ENCODE measurements at regions not wholly inside any gene's neighbourhood (a gene's known extent, or its start where the extent isn't known, plus 50 kb on each side); places are given as distances from the start of the nearest gene placed in this dataset.

GRCh38 chr4:152239216-152239615 lies 296.7 kb downstream of the FBXW7 start:
- Histone ChIP-seq H3K27me3 (replicated peaks in 2 of 5; ENCODE audit: control insufficient read depth in 4 of 5, insufficient read depth in 5 of 5, low read length in 4 of 5) (no peaks in the 10 kb centered on the region), H3K27ac (ENCODE audit: insufficient read depth in 1 of 2, low read depth in 1 of 2, low read length in 2 of 2, poor library complexity in 1 of 2, severe bottlenecking in 2 of 2) (no peak overlapping the region), H3K4me1 (ENCODE audit: control extremely low read depth in 1 of 4, control insufficient read depth in 4 of 4, insufficient read depth in 4 of 4, low read length in 3 of 4) (peaks cover 0 to 6% (median 0%) of the 10 kb centered on the region in 4 experiments), H3K4me3 (ENCODE audit: control insufficient read depth in 1 of 7, extremely low read depth in 1 of 7, insufficient read depth in 4 of 7, low read depth in 2 of 7, low read length in 6 of 7) (no peak overlapping the region), H3K36me3 (ENCODE audit: control insufficient read depth in 4 of 4, insufficient read depth in 4 of 4, low read length in 3 of 4) (no peaks in the 10 kb centered on the region), H3K9me3 (ENCODE audit: control extremely low read depth in 1 of 5, control insufficient read depth in 4 of 5, insufficient read depth in 2 of 5, low read depth in 1 of 5, low read length in 4 of 5) (no peaks in the 10 kb centered on the region)
- POLR2A ChIA-PET = no interaction called here
- CTCF ChIA-PET = no interaction called here
- DNase-seq = no peak

DNA sequence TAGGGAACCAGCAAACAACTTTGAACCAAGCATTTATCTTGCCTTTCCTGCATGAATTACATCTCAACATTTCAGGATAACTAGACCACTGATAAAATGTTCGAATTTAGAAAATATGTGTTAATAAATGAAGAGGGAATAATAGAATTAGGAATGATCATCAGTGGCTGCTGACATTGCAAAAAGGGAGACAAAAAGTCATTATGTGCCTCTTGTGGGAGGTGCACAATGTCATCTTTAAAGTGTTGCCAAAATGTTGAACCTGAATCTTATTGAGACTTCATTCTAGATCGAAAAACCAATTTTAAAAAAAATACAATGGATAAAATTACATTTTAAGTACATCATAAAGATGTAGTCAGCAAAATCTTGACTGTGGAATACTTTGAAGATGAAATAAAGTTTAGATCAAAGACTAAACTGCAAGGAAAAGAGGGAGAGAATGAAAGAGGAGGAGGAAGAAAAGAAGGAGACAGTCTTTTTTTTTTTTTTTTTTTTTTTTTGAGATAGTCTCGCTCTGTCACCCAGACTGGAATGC lies 299.3 kb downstream of the FBXW7 start:
- Histone ChIP-seq H3K36me3 (ENCODE audit: control insufficient read depth in 4 of 4, insufficient read depth in 4 of 4, low read length in 3 of 4) (no peaks in the 10 kb centered on the region), H3K9me3 (ENCODE audit: control extremely low read depth in 1 of 5, control insufficient read depth in 4 of 5, insufficient read depth in 2 of 5, low read depth in 1 of 5, low read length in 4 of 5) (no peaks in the 10 kb centered on the region), H3K4me3 (ENCODE audit: control insufficient read depth in 1 of 7, extremely low read depth in 1 of 7, insufficient read depth in 4 of 7, low read depth in 2 of 7, low read length in 6 of 7) (no peak overlapping the region), H3K4me1 (ENCODE audit: control extremely low read depth in 1 of 4, control insufficient read depth in 4 of 4, insufficient read depth in 4 of 4, low read length in 3 of 4) (no peaks in the 10 kb centered on the region), H3K27me3 (replicated peaks in 2 of 5; ENCODE audit: control insufficient read depth in 4 of 5, insufficient read depth in 5 of 5, low read length in 4 of 5) (no peaks in the 10 kb centered on the region), H3K27ac (ENCODE audit: insufficient read depth in 1 of 2, low read depth in 1 of 2, low read length in 2 of 2, poor library complexity in 1 of 2, severe bottlenecking in 2 of 2) (no peak overlapping the region)
- CTCF ChIA-PET = no interaction called here
- POLR2A ChIA-PET = no interaction called here
- no CpG with 5 or more reads among the region's 3 CpGs for WGBS (ENCODE audit: insufficient coverage)
- no peak for DNase-seq

DNA sequence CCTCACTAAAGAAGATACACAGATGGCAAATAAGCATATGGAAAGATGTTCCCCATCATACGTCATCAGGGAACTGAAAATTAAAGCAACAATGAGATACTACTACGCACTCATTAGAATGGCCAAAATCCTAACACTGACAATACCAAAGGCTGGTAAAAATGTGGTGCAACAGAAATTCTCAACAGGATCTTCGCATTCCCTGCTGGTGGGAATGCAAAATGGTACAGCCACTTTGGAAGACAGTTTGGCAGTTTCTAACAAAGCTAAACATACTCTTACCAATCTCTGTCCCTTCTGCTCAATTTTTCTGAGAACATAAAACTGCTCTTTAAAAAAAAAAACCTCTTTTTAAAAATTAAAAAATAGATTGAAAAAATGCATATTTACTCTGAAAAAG lies 300.2 kb downstream of the FBXW7 start:
- Histone ChIP-seq H3K9me3 (ENCODE audit: control extremely low read depth in 1 of 5, control insufficient read depth in 4 of 5, insufficient read depth in 2 of 5, low read depth in 1 of 5, low read length in 4 of 5) (no peaks in the 10 kb centered on the region), H3K4me3 (ENCODE audit: control insufficient read depth in 1 of 7, extremely low read depth in 1 of 7, insufficient read depth in 4 of 7, low read depth in 2 of 7, low read length in 6 of 7) (no peak overlapping the region), H3K36me3 (ENCODE audit: control insufficient read depth in 4 of 4, insufficient read depth in 4 of 4, low read length in 3 of 4) (no peaks in the 10 kb centered on the region), H3K27me3 (replicated peaks in 2 of 5; ENCODE audit: control insufficient read depth in 4 of 5, insufficient read depth in 5 of 5, low read length in 4 of 5) (no peaks in the 10 kb centered on the region), H3K27ac (ENCODE audit: insufficient read depth in 1 of 2, low read depth in 1 of 2, low read length in 2 of 2, poor library complexity in 1 of 2, severe bottlenecking in 2 of 2) (no peak overlapping the region), H3K4me1 (ENCODE audit: control extremely low read depth in 1 of 4, control insufficient read depth in 4 of 4, insufficient read depth in 4 of 4, low read length in 3 of 4) (no peaks in the 10 kb centered on the region)
- ChIA-PET POLR2A (no interaction called here), CTCF (no interaction called here)
- 89% methylated on average over 3 of the region's 3 CpGs for WGBS (ENCODE audit: insufficient coverage)
- DNase-seq = no peak

GRCh38 chr4:152234571-152234970 lies 301.3 kb downstream of the FBXW7 start:
- POLR2A ChIA-PET = no interaction called here
- DNase-seq = no peak
- 100% methylated on average over 2 of the region's 3 CpGs for WGBS (ENCODE audit: insufficient coverage)
- no peak overlapping the region for H3K27ac ChIP-seq (ENCODE audit: insufficient read depth in 1 of 2, low read depth in 1 of 2, low read length in 2 of 2, poor library complexity in 1 of 2, severe bottlenecking in 2 of 2)
- CTCF ChIA-PET = no interaction called here
- no peaks in the 10 kb centered on the region for H3K9me3 ChIP-seq (ENCODE audit: control extremely low read depth in 1 of 5, control insufficient read depth in 4 of 5, insufficient read depth in 2 of 5, low read depth in 1 of 5, low read length in 4 of 5)
- no peaks in the 10 kb centered on the region for H3K36me3 ChIP-seq (ENCODE audit: control insufficient read depth in 4 of 4, insufficient read depth in 4 of 4, low read length in 3 of 4)
- H3K4me1 ChIP-seq (ENCODE audit: control extremely low read depth in 1 of 4, control insufficient read depth in 4 of 4, insufficient read depth in 4 of 4, low read length in 3 of 4) = no peaks in the 10 kb centered on the region
- H3K27me3 ChIP-seq (replicated peaks in 2 of 5; ENCODE audit: control insufficient read depth in 4 of 5, insufficient read depth in 5 of 5, low read length in 4 of 5) = no peaks in the 10 kb centered on the region
- no peak overlapping the region for H3K4me3 ChIP-seq (ENCODE audit: control insufficient read depth in 1 of 7, extremely low read depth in 1 of 7, insufficient read depth in 4 of 7, low read depth in 2 of 7, low read length in 6 of 7)

DNA sequence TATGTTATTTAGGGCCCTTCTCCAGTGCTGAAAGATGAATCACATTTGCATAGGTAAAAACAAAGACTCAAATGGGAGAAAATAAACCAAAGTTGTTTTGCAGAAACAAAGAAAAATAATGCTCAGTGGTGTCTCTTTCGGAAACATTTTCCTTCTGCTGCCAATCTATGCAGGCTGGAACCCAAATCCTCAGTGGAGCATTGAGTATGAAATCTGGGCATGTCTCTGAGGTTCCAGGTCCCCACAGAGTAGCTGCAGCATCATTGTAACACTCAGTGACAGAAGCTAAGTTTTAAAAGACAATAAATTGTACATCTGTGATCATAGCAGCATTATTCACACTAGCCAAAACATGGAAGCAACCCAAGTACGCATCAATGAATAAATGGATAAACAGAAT lies 303.6 kb downstream of the FBXW7 start:
- no peak overlapping the region for H3K27ac ChIP-seq (ENCODE audit: insufficient read depth in 1 of 2, low read depth in 1 of 2, low read length in 2 of 2, poor library complexity in 1 of 2, severe bottlenecking in 2 of 2)
- no peak for DNase-seq
- no peaks in the 10 kb centered on the region for H3K36me3 ChIP-seq (ENCODE audit: control insufficient read depth in 4 of 4, insufficient read depth in 4 of 4, low read length in 3 of 4)
- POLR2A ChIA-PET = no interaction called here
- H3K9me3 ChIP-seq (ENCODE audit: control extremely low read depth in 1 of 5, control insufficient read depth in 4 of 5, insufficient read depth in 2 of 5, low read depth in 1 of 5, low read length in 4 of 5) = no peaks in the 10 kb centered on the region
- no peaks in the 10 kb centered on the region for H3K4me1 ChIP-seq (ENCODE audit: control extremely low read depth in 1 of 4, control insufficient read depth in 4 of 4, insufficient read depth in 4 of 4, low read length in 3 of 4)
- CTCF ChIA-PET = no interaction called here
- no peak overlapping the region for H3K4me3 ChIP-seq (ENCODE audit: control insufficient read depth in 1 of 7, extremely low read depth in 1 of 7, insufficient read depth in 4 of 7, low read depth in 2 of 7, low read length in 6 of 7)
- WGBS (ENCODE audit: insufficient coverage) = 100% methylated on average over 1 of the region's 2 CpGs
- no peaks in the 10 kb centered on the region for H3K27me3 ChIP-seq (replicated peaks in 2 of 5; ENCODE audit: control insufficient read depth in 4 of 5, insufficient read depth in 5 of 5, low read length in 4 of 5)

GRCh38 chr4:152229782-152230289 lies 306.1 kb downstream of the FBXW7 start:
- no peak overlapping the region for H3K27ac ChIP-seq (ENCODE audit: insufficient read depth in 1 of 2, low read depth in 1 of 2, low read length in 2 of 2, poor library complexity in 1 of 2, severe bottlenecking in 2 of 2)
- ChIA-PET CTCF (no interaction called here), POLR2A (no interaction called here)
- DNase-seq = no peak
- no peak overlapping the region for H3K4me3 ChIP-seq (ENCODE audit: control insufficient read depth in 1 of 7, extremely low read depth in 1 of 7, insufficient read depth in 4 of 7, low read depth in 2 of 7, low read length in 6 of 7)
- WGBS (ENCODE audit: insufficient coverage) = 100% methylated on average over 1 of the region's 6 CpGs
- no peaks in the 10 kb centered on the region for H3K36me3 ChIP-seq (ENCODE audit: control insufficient read depth in 4 of 4, insufficient read depth in 4 of 4, low read length in 3 of 4)
- H3K9me3 ChIP-seq (ENCODE audit: control extremely low read depth in 1 of 5, control insufficient read depth in 4 of 5, insufficient read depth in 2 of 5, low read depth in 1 of 5, low read length in 4 of 5) = no peaks in the 10 kb centered on the region
- no peaks in the 10 kb centered on the region for H3K27me3 ChIP-seq (replicated peaks in 2 of 5; ENCODE audit: control insufficient read depth in 4 of 5, insufficient read depth in 5 of 5, low read length in 4 of 5)
- H3K4me1 ChIP-seq (ENCODE audit: control extremely low read depth in 1 of 4, control insufficient read depth in 4 of 4, insufficient read depth in 4 of 4, low read length in 3 of 4) = no peaks in the 10 kb centered on the region

DNA sequence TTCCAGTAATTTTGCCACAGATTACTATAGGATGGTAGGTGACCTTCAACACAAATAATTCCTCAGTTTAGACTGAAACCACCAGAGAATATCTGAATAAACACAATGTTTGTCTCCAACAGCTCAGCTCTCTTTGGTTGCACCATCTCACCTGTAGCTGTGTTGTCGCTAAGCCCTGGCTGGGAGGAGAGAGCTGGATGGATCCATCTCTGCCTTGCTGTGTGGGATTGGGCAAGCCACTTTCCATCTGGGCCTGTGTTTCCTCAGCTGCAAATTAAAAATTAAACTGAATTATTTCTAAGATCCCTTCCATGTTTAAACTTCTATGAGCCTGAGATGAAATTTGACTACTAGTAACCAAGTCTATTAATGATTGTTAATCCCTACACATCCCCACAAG lies 310.2 kb downstream of the FBXW7 start:
- Histone ChIP-seq H3K36me3 (ENCODE audit: control insufficient read depth in 4 of 4, insufficient read depth in 4 of 4, low read length in 3 of 4) (no peaks in the 10 kb centered on the region), H3K9me3 (ENCODE audit: control extremely low read depth in 1 of 5, control insufficient read depth in 4 of 5, insufficient read depth in 2 of 5, low read depth in 1 of 5, low read length in 4 of 5) (no peaks in the 10 kb centered on the region), H3K4me3 (ENCODE audit: control insufficient read depth in 1 of 7, extremely low read depth in 1 of 7, insufficient read depth in 4 of 7, low read depth in 2 of 7, low read length in 6 of 7) (no peak overlapping the region), H3K4me1 (ENCODE audit: control extremely low read depth in 1 of 4, control insufficient read depth in 4 of 4, insufficient read depth in 4 of 4, low read length in 3 of 4) (no peaks in the 10 kb centered on the region), H3K27me3 (replicated peaks in 2 of 5; ENCODE audit: control insufficient read depth in 4 of 5, insufficient read depth in 5 of 5, low read length in 4 of 5) (no peaks in the 10 kb centered on the region), H3K27ac (ENCODE audit: insufficient read depth in 1 of 2, low read depth in 1 of 2, low read length in 2 of 2, poor library complexity in 1 of 2, severe bottlenecking in 2 of 2) (no peak overlapping the region)
- no peak for DNase-seq
- WGBS (ENCODE audit: insufficient coverage) = 100% methylated on average over 1 of the region's 1 CpG
- ChIA-PET POLR2A (no interaction called here), CTCF (no interaction called here)
